ENCODE measurements at regions not wholly inside any gene's neighbourhood (a gene's known extent, or its start where the extent isn't known, plus 50 kb on each side); places are given as distances from the start of the nearest gene placed in this dataset.

GRCh38 chr10:106252541-106252940, 912.0 kb downstream of the SORCS1 start:
- no peak overlapping the region for H3K27ac ChIP-seq (ENCODE audit: low read depth, low read length)
- no peaks in the 10 kb centered on the region for H3F3A ChIP-seq (ENCODE audit: insufficient read depth)
- H2AFZ ChIP-seq (ENCODE audit: low read depth, low read length, severe bottlenecking), result no peak overlapping the region

GRCh38 chr10:106251573-106251972, 912.9 kb downstream of the SORCS1 start:
- no peak overlapping the region for H3K9ac ChIP-seq (ENCODE audit: low read length)
- H3F3A ChIP-seq (ENCODE audit: insufficient read depth), result no peaks in the 10 kb centered on the region
- no peaks in the 10 kb centered on the region for H4K20me1 ChIP-seq (ENCODE audit: low read depth, low read length)
- H3K79me2 ChIP-seq (ENCODE audit: insufficient read depth, low read length), result no peaks in the 10 kb centered on the region
- no peaks in the 10 kb centered on the region for H3K27me3 ChIP-seq (ENCODE audit: low read length)
- no peaks in the 10 kb centered on the region for H3K9me3 ChIP-seq (ENCODE audit: insufficient read depth, low read length)
- no peaks in the 10 kb centered on the region for H3K9me2 ChIP-seq (replicated peaks; ENCODE audit: insufficient read depth, low read length)
- H3K4me2 ChIP-seq (ENCODE audit: low read depth, low read length, poor library complexity, severe bottlenecking), result no peak overlapping the region
- no peak for TF ChIP-seq CTCF (IDR thresholded peaks at IDR 0.05; ENCODE audit: insufficient read depth, low read length, poor library complexity, severe bottlenecking)
- TF ChIP-seq EZH2phosphoT487 (conservative IDR thresholded peaks at IDR 0.05; ENCODE audit: low read length), result no peak
- H2AFZ ChIP-seq (ENCODE audit: low read depth, low read length, severe bottlenecking), result no peak overlapping the region
- H3K4me3 ChIP-seq (ENCODE audit: insufficient read depth, low read length, poor library complexity, severe bottlenecking), result no peak overlapping the region
- no peaks in the 10 kb centered on the region for H3K36me3 ChIP-seq (ENCODE audit: low read length)
- no peak overlapping the region for H3K27ac ChIP-seq (ENCODE audit: low read depth, low read length)

More at GRCh38 chr10:106252541-106252940, 912.0 kb downstream of the SORCS1 start:
- Histone ChIP-seq H3K36me3 (ENCODE audit: low read length) (no peaks in the 10 kb centered on the region), H3K4me3 (ENCODE audit: insufficient read depth, low read length, poor library complexity, severe bottlenecking) (no peak overlapping the region), H3K79me2 (ENCODE audit: insufficient read depth, low read length) (no peaks in the 10 kb centered on the region), H3K9me3 (ENCODE audit: insufficient read depth, low read length) (no peaks in the 10 kb centered on the region), H3K4me2 (ENCODE audit: low read depth, low read length, poor library complexity, severe bottlenecking) (no peak overlapping the region), H3K9ac (ENCODE audit: low read length) (no peak overlapping the region), H4K20me1 (ENCODE audit: low read depth, low read length) (no peaks in the 10 kb centered on the region), H3K9me2 (replicated peaks; ENCODE audit: insufficient read depth, low read length) (no peaks in the 10 kb centered on the region), H3K27me3 (ENCODE audit: low read length) (no peaks in the 10 kb centered on the region)
- TF ChIP-seq EZH2phosphoT487 (conservative IDR thresholded peaks at IDR 0.05; ENCODE audit: low read length) (no peak), CTCF (IDR thresholded peaks at IDR 0.05; ENCODE audit: insufficient read depth, low read length, poor library complexity, severe bottlenecking) (no peak)

- Histone ChIP-seq H3F3A (ENCODE audit: insufficient read depth) (no peaks in the 10 kb centered on the region), H3K27me3 (ENCODE audit: low read length) (no peaks in the 10 kb centered on the region), H3K79me2 (ENCODE audit: insufficient read depth, low read length) (no peaks in the 10 kb centered on the region), H3K27ac (ENCODE audit: low read depth, low read length) (no peak overlapping the region), H3K9me3 (ENCODE audit: insufficient read depth, low read length) (no peaks in the 10 kb centered on the region), H3K36me3 (ENCODE audit: low read length) (no peaks in the 10 kb centered on the region), H3K9ac (ENCODE audit: low read length) (no peak overlapping the region), H3K4me2 (ENCODE audit: low read depth, low read length, poor library complexity, severe bottlenecking) (no peak overlapping the region), H2AFZ (ENCODE audit: low read depth, low read length, severe bottlenecking) (no peak overlapping the region), H4K20me1 (ENCODE audit: low read depth, low read length) (no peaks in the 10 kb centered on the region), H3K4me3 (ENCODE audit: insufficient read depth, low read length, poor library complexity, severe bottlenecking) (no peak overlapping the region), H3K9me2 (replicated peaks; ENCODE audit: insufficient read depth, low read length) (no peaks in the 10 kb centered on the region)
- TF ChIP-seq CTCF (IDR thresholded peaks at IDR 0.05; ENCODE audit: insufficient read depth, low read length, poor library complexity, severe bottlenecking) (no peak), EZH2phosphoT487 (conservative IDR thresholded peaks at IDR 0.05; ENCODE audit: low read length) (no peak)
These were observed 922.2 kb downstream of the SORCS1 start for GRCh38 chr10:106242301-106242700.
